Stimulated activated naive CD8-positive, alpha-beta T cell treated with anti-CD3 and anti-CD28 coated beads, Interleukin-15, amount 100 ng/mL, for 72 hours (primary cell): ENCODE measurements at regions not wholly inside any gene's neighbourhood (a gene's known extent, or its start where the extent isn't known, plus 50 kb on each side); places are given as distances from the start of the nearest gene placed in this dataset.

Experiments used
- ATAC-seq: fragments of 150-1000 bp; cut with Tn5 transposase; 2 replicates; pipeline ENCODE4 v1.10.0; 2021; ENCODE audit warnings: mild to moderate bottlenecking, moderate library complexity
- DNase-seq, 2 donors: peaks; one replicate each; pipeline ENCODE4 v3.0.0; 2021 to 2022
- H3K27ac Mint-ChIP-seq, 2 donors: one replicate each; pipeline ENCODE4 v1.8.0; 2022; ENCODE audit warnings: mild to moderate bottlenecking in 2 of 2, mixed read lengths in 2 of 2, moderate library complexity in 2 of 2
- H3K27me3 Mint-ChIP-seq: one replicate; pipeline ENCODE4 v1.8.0; 2022; ENCODE audit warnings: mixed read lengths
- H3K4me1 Mint-ChIP-seq: one replicate; pipeline ENCODE4 v1.8.0; 2022; ENCODE audit warnings: mild to moderate bottlenecking, mixed read lengths
- H3K4me3 Mint-ChIP-seq, 2 donors: one replicate each; pipeline ENCODE4 v1.8.0; 2022; ENCODE audit warnings: mild to moderate bottlenecking in 2 of 2, mixed read lengths in 2 of 2, moderate library complexity in 1 of 2
- H3K9me3 Mint-ChIP-seq, 2 donors: one replicate each; pipeline ENCODE4 v1.8.0; 2022; ENCODE audit warnings: mixed read lengths in 2 of 2

- DNase-seq, result no peak
- ATAC-seq, result peak; percentile 9
- Mint-ChIP-seq H3K9me3 (peaks cover 6 to 8% of the 10 kb centered on the region in 2 donors), H3K27me3 (no peaks in the 10 kb centered on the region), H3K4me1 (no peaks in the 10 kb centered on the region), H3K4me3 (no peak overlapping the region), H3K27ac (no peak overlapping the region)
These were observed 694.6 kb upstream of the AGA start for GRCh38 chr4:178136736-178137345.

- Mint-ChIP-seq H3K27me3 (no peaks in the 10 kb centered on the region), H3K4me3 (no peak overlapping the region), H3K4me1 (no peaks in the 10 kb centered on the region), H3K27ac (no peak overlapping the region), H3K9me3 (peaks cover 6 to 8% of the 10 kb centered on the region in 2 donors)
- ATAC-seq, result no peak
- DNase-seq, result no peak
These were observed 695.7 kb upstream of the AGA start for GRCh38 chr4:178137732-178138471.

- no peak for DNase-seq
- H3K9me3 Mint-ChIP-seq, result peaks cover 1 to 8% of the 10 kb centered on the region in 2 donors
- ATAC-seq, result no peak
- H3K27me3 Mint-ChIP-seq, result no peaks in the 10 kb centered on the region
- no peak overlapping the region for H3K27ac Mint-ChIP-seq
- no peak overlapping the region for H3K4me3 Mint-ChIP-seq
- H3K4me1 Mint-ChIP-seq, result no peaks in the 10 kb centered on the region
These were observed 696.3 kb upstream of the AGA start for GRCh38 chr4:178138491-178138890.

- ATAC-seq (no peak), DNase-seq (no peak)
- no peak overlapping the region for H3K4me3 Mint-ChIP-seq
- no peak overlapping the region for H3K27ac Mint-ChIP-seq
- H3K27me3 Mint-ChIP-seq, result no peaks in the 10 kb centered on the region
- peaks cover 5 to 8% of the 10 kb centered on the region in 2 donors for H3K9me3 Mint-ChIP-seq
- H3K4me1 Mint-ChIP-seq, result no peaks in the 10 kb centered on the region
These were observed 698.2 kb upstream of the AGA start for GRCh38 chr4:178140326-178140915.

- no peaks in the 10 kb centered on the region for H3K27me3 Mint-ChIP-seq
- no peak overlapping the region for H3K4me3 Mint-ChIP-seq
- no peak for DNase-seq
- no peaks in the 10 kb centered on the region for H3K4me1 Mint-ChIP-seq
- peaks cover 5 to 8% of the 10 kb centered on the region in 2 donors for H3K9me3 Mint-ChIP-seq
- no peak overlapping the region for H3K27ac Mint-ChIP-seq
- ATAC-seq, result no peak
These were observed 700.5 kb upstream of the AGA start for GRCh38 chr4:178142724-178143123.

GRCh38 chr4:178148106-178148505 lies 705.9 kb upstream of the AGA start:
- Mint-ChIP-seq H3K27me3 (no peaks in the 10 kb centered on the region), H3K9me3 (peaks cover 0 to 5% of the 10 kb centered on the region in 2 donors), H3K27ac (no peak overlapping the region), H3K4me1 (no peaks in the 10 kb centered on the region), H3K4me3 (no peak overlapping the region)
- DNase-seq (no peak), ATAC-seq (no peak)

GRCh38 chr4:178165251-178165950 lies 723.2 kb upstream of the AGA start:
- no peak for DNase-seq

GRCh38 chr4:178165951-178166308 lies 723.7 kb upstream of the AGA start:
- peaks cover 0 to 10% of the 10 kb centered on the region in 2 donors for H3K9me3 Mint-ChIP-seq
- H3K4me1 Mint-ChIP-seq, result no peaks in the 10 kb centered on the region

More at GRCh38 chr4:178165251-178165950, 723.2 kb upstream of the AGA start:
- ATAC-seq, result no peak
- Mint-ChIP-seq H3K9me3 (peaks cover 4 to 16% of the 10 kb centered on the region in 2 donors), H3K27me3 (no peaks in the 10 kb centered on the region), H3K4me1 (no peaks in the 10 kb centered on the region), H3K27ac (no peak overlapping the region), H3K4me3 (no peak overlapping the region)

GRCh38 chr4:178173771-178174170 lies 731.5 kb upstream of the AGA start:
- H3K4me1 Mint-ChIP-seq, result no peaks in the 10 kb centered on the region
- H3K9me3 Mint-ChIP-seq, result no peaks in the 10 kb centered on the region
- H3K27me3 Mint-ChIP-seq, result no peaks in the 10 kb centered on the region
- H3K4me3 Mint-ChIP-seq, result no peak overlapping the region
- ATAC-seq, result no peak
- no peak overlapping the region for H3K27ac Mint-ChIP-seq
- no peak for DNase-seq

More at GRCh38 chr4:178165951-178166308, 723.7 kb upstream of the AGA start:
- ATAC-seq (no peak), DNase-seq (no peak)
- no peak overlapping the region for H3K4me3 Mint-ChIP-seq
- no peak overlapping the region for H3K27ac Mint-ChIP-seq
- no peaks in the 10 kb centered on the region for H3K27me3 Mint-ChIP-seq

- no peaks in the 10 kb centered on the region for H3K4me1 Mint-ChIP-seq
- H3K27ac Mint-ChIP-seq, result no peak overlapping the region
- H3K9me3 Mint-ChIP-seq, result no peaks in the 10 kb centered on the region
- H3K4me3 Mint-ChIP-seq, result no peak overlapping the region
- no peak for ATAC-seq
- H3K27me3 Mint-ChIP-seq, result no peaks in the 10 kb centered on the region
- no peak for DNase-seq
These were observed 732.5 kb upstream of the AGA start for GRCh38 chr4:178174756-178175155.

GRCh38 chr4:178185517-178185916 lies 743.3 kb upstream of the AGA start:
- Mint-ChIP-seq H3K27ac (no peak overlapping the region), H3K9me3 (peaks cover 6 to 17% of the 10 kb centered on the region in 2 donors), H3K4me1 (no peaks in the 10 kb centered on the region), H3K27me3 (no peaks in the 10 kb centered on the region), H3K4me3 (no peak overlapping the region)
- ATAC-seq (no peak), DNase-seq (no peak)

GRCh38 chr4:178192611-178193010 lies 750.4 kb upstream of the AGA start:
- peak overlapping the region in 1 of 2 donors; percentile 55 for H3K27ac Mint-ChIP-seq
- DNase-seq (no peak), ATAC-seq (no peak)
- no peaks in the 10 kb centered on the region for H3K27me3 Mint-ChIP-seq
- H3K9me3 Mint-ChIP-seq, result peaks cover 0 to 16% of the 10 kb centered on the region in 2 donors
- no peaks in the 10 kb centered on the region for H3K4me1 Mint-ChIP-seq
- H3K4me3 Mint-ChIP-seq, result no peak overlapping the region

- no peaks in the 10 kb centered on the region for H3K4me1 Mint-ChIP-seq
- H3K27ac Mint-ChIP-seq, result no peak overlapping the region
- no peaks in the 10 kb centered on the region for H3K27me3 Mint-ChIP-seq
- H3K4me3 Mint-ChIP-seq, result no peak overlapping the region
- no peak for ATAC-seq
- DNase-seq, result no peak
- no peaks in the 10 kb centered on the region for H3K9me3 Mint-ChIP-seq
These were observed 754.6 kb upstream of the AGA start for GRCh38 chr4:178196751-178197374.

- H3K9me3 Mint-ChIP-seq, result peaks cover 0 to 2% of the 10 kb centered on the region in 2 donors
- ATAC-seq, result no peak
- H3K27ac Mint-ChIP-seq, result no peak overlapping the region
- no peaks in the 10 kb centered on the region for H3K27me3 Mint-ChIP-seq
- H3K4me3 Mint-ChIP-seq, result no peak overlapping the region
- H3K4me1 Mint-ChIP-seq, result no peaks in the 10 kb centered on the region
- no peak for DNase-seq
These were observed 756.5 kb upstream of the AGA start for GRCh38 chr4:178198691-178199090.

- no peaks in the 10 kb centered on the region for H3K27me3 Mint-ChIP-seq
- no peak overlapping the region for H3K4me3 Mint-ChIP-seq
- DNase-seq (no peak), ATAC-seq (no peak)
- no peak overlapping the region for H3K27ac Mint-ChIP-seq
- no peaks in the 10 kb centered on the region for H3K4me1 Mint-ChIP-seq
- H3K9me3 Mint-ChIP-seq, result peaks cover 4 to 8% of the 10 kb centered on the region in 2 donors
These were observed 760.2 kb upstream of the AGA start for GRCh38 chr4:178202422-178202821.
